GM19351 (cell line): ENCODE measurements at regions not wholly inside any gene's neighbourhood (a gene's known extent, or its start where the extent isn't known, plus 50 kb on each side); places are given as distances from the start of the nearest gene placed in this dataset.
A peak's percentile ranks its signal among the peaks of the same experiment; 100 is the strongest.
"Not testable (repeated sequence)": the region's sequence is repeated elsewhere in the genome, so short reads cannot be mapped to it uniquely, and the experiment has no call there.

Source experiments
- ATAC-seq: cut with Tn5 transposase; IDR thresholded peaks from one replicate; pipeline ENCODE4 v1.9.1; 2021; ENCODE audit warnings: mild to moderate bottlenecking, moderate library complexity; ENCODE audit not compliant: unreplicated experiment

DNA sequence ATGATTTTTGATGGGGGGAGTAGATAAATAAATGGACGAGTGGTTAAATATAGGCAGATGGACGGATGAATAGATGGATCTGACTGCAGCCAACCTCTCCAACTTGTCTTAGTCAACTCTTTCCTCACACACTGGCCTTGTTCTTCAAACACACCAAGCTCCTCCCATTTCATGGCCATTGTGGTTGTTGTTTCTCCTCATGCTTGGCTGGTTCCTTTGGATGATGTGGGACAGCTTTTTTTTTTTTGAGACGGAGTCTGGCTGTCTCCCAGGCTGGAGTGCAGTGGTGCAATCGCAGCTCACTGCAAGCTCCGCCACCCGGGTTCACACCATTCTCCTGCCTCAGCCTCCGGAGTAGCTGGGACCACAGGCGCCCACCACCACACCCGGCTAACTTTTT lies 155.2 kb downstream of the ZNF281 start:
- ATAC-seq, result not testable (repeated sequence)

GRCh38 chr1:200253774-200254495 lies 155.9 kb downstream of the ZNF281 start:
- peak; percentile 67 for ATAC-seq

DNA sequence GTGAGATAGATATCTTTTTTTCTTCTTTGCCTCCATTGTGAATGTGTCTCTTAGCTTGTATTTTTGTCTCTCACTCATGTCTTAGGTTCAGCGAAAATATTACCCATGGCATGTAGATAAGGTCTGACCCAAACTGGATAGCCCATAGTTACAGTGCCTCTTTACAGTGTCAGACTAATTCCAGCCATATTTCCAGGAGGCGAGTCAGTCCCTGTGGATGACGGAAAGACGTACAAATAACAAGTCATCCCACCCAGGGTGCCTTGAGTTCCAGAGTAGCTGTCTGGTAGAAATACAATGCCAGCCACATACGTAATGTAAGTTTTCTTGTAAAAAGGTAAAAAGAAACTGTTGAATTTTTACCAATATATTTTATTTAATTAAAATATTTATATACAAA lies 157.3 kb downstream of the ZNF281 start:
- no peak for ATAC-seq

GRCh38 chr1:200250469-200250868 lies 159.4 kb downstream of the ZNF281 start:
- ATAC-seq, result no peak

- no peak for ATAC-seq
These were observed 161.3 kb downstream of the ZNF281 start for GRCh38 chr1:200248541-200248940.

- ATAC-seq, result no peak
These were observed 162.3 kb downstream of the ZNF281 start for GRCh38 chr1:200247518-200247917.

DNA sequence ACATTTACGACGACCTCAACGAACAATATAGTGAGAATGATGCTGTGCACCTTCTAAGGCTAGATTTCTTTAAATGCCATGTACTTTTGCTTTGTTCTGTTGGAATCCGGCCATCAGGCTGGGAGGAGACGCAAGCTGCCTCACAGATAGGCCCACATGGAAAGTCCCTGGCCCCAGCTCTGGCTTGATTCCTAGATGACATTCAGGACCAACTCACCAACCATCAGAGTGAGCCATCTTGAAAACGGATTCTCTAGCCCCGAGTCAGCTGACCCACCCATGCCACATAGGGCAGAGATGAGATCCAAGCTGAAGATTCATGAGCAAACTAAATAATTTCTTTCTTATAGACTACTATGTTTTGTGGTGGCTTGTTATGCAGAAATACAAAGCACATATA lies 164.4 kb downstream of the ZNF281 start:
- ATAC-seq, result no peak

- ATAC-seq, result no peak
These were observed 166.8 kb downstream of the ZNF281 start for GRCh38 chr1:200243042-200243437.

- no peak for ATAC-seq
These were observed 167.5 kb downstream of the ZNF281 start for GRCh38 chr1:200242110-200243041.

DNA sequence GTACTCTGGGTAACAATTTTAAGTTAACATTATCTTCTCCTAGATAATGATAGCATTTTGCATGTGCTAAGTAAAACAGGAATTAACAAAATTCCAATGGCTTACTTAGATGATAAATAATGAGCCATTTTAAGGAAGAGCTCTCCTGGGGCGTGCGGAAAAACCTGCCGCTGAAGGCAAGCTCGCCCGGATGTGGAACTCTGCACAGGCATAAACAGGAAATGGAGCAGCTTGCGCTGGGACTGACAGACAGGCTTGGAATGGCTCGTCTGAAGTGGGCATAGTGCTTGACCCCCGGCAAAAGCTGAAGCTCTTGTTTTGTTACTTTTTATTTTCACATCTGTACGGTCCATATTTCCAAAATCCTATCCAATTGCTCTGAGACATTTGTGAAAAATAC lies 169.2 kb downstream of the ZNF281 start:
- ATAC-seq, result no peak

DNA sequence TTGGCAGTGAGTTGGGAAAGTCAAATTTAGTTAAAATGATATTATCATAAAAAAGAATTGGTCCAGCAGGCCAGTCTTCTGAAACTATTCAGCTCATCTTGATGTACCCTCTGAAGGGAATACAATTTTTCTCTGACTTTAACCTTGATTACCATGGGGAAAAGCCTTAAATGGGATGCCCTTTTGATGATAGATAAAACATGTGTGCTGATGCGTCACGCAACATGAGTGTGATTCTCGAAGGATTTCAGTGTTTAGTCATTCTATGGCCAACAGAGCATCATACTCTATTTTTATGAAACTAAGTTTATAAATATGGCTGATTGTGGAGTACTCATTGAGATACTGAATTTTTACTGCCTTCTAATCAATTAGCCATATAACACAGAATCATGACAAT lies 171.5 kb downstream of the ZNF281 start:
- ATAC-seq, result no peak

DNA sequence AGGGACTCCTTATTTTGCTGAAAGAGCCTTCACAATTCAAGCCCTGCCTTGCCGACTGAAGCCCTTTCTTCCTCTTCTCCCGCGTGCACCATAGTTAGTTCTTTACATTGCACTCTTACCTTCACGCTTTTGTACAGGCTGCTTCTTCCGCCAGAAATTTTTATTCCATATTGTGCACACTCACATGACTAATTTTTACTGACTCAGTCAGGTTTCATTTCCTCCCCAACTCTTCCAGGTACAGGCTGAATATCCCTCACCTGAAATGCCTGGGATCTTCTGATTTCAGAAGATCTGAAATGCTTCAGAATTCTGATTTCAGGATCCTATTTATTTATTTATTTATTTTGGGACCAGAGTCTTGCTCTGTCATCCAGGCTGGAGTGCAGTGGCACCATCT lies 172.8 kb downstream of the ZNF281 start:
- ATAC-seq, result no peak

GRCh38 chr1:200234938-200235337 lies 174.9 kb downstream of the ZNF281 start:
- ATAC-seq, result no peak

DNA sequence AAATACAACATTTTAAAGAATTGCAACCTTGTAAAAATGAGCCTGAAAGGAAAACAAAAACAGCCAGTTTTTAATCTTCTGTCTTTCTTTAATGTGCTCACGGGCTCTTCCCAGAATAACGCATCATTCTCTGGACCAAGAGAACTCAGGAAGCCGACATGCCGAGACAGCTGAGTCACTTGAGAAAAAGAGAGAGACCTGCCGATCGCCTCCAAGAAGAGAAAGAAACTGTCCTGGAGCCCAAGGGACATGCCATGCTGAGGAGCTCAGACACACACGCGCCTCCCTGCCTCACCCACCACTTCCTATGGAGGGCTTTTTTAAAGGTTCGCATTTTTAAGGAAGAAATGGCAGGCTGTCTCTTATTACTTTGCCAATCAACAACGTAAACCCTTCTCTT lies 176.4 kb downstream of the ZNF281 start:
- ATAC-seq, result no peak

DNA sequence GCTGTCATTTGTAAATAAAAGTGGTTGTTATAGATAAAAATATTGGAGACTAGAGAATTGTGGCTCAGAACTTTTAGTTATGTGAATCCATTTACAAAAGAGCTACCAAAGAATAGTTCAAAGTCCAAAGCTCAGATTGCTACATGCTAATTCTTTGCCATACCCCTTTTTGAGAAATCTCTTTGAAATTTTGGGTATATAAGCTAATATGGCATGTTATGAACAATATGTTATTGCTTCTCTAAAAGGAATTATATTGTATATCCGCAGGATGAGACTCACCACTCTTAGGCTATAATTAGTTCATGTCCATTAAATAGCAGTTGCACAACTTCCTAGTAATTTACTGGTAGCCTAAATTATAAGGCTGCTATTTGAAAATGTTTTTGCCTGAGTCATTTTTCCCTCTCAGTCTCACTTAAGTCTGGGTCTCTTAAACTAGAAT lies 178.0 kb downstream of the ZNF281 start:
- no peak for ATAC-seq

GRCh38 chr1:200230671-200231070 lies 179.2 kb downstream of the ZNF281 start:
- no peak for ATAC-seq

- no peak for ATAC-seq
These were observed 181.3 kb downstream of the ZNF281 start for GRCh38 chr1:200228486-200228885.

GRCh38 chr1:200228081-200228480 lies 181.8 kb downstream of the ZNF281 start:
- ATAC-seq, result no peak
